Left ventricle myocardium inferior (tissue), 1 donor: ENCODE measurements at regions not wholly inside any gene's neighbourhood (a gene's known extent, or its start where the extent isn't known, plus 50 kb on each side); places are given as distances from the start of the nearest gene placed in this dataset.
"Not testable (repeated sequence)": the region's sequence is repeated elsewhere in the genome, so short reads cannot be mapped to it uniquely, and the experiment has no call there.

Source experiments
- DNase-seq: peaks from one replicate; pipeline ENCODE4 v3.0.0-alpha.2; 2020
- H3K27ac ChIP-seq: fragments of 200-600 bp; replicated peaks from 2 replicates; pipeline ENCODE4 v1.8.0; 2021
- H3K27me3 ChIP-seq: fragments of 200-600 bp; 2 replicates; pipeline ENCODE4 v1.8.0; 2021; ENCODE audit warnings: low read depth
- H3K36me3 ChIP-seq: fragments of 200-600 bp; 2 replicates; pipeline ENCODE4 v1.8.0; 2021
- H3K4me1 ChIP-seq: fragments of 200-600 bp; 2 replicates; pipeline ENCODE4 v1.8.0; 2021
- H3K4me3 ChIP-seq: fragments of 200-600 bp; 2 replicates; pipeline ENCODE4 v1.8.0; 2021; ENCODE audit warnings: mild to moderate bottlenecking, moderate library complexity
- H3K9me3 ChIP-seq: fragments of 200-600 bp; replicated peaks from 2 replicates; pipeline ENCODE4 v1.8.0; 2021
- intact Hi-C: fragments of 100-400 bp; cut with micrococcal nuclease; formaldehyde crosslinking; loops from one replicate; pipeline ENCODE4 v1.11.0; 2022
- TF ChIP-seq, protein P1 (sequence below): fragments of 200-600 bp; IDR thresholded peaks from 2 replicates; pipeline ENCODE4 v1.8.0; 2021; ENCODE audit warnings: antibody characterized with exemption, mild to moderate bottlenecking, borderline replicate concordance
- donor health status: DM: no; HTN: yes; CAD: no; lungs with severe emphysema.

DNA sequence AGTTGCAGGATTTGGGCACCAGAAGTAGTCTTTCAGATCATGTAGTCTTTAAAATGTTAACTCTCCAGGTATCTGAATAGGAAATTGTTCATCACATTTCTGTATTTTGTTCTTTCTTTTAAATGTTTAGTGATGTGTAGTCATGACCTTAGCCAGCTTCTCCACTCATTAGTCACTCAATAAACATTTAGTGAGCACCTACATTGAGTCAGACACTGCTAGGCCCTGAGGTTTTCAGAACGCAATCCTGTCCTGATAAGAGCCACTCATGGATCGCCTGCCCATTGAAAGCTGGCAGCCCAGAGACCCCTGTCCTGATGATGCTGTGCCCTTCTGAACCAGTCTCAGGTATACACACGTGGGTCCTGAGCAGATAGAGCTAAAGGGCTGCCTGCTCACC, 163.4 kb upstream of the HEY2 start:
- Histone ChIP-seq H3K4me1 (peaks cover 32% of the 10 kb centered on the region), H3K4me3 (no peak overlapping the region), H3K36me3 (no peaks in the 10 kb centered on the region), H3K27me3 (no peaks in the 10 kb centered on the region), H3K27ac (no peak overlapping the region), H3K9me3 (no peaks in the 10 kb centered on the region)
- intact Hi-C loops = no loop called here
- TF ChIP-seq, protein P1, sequence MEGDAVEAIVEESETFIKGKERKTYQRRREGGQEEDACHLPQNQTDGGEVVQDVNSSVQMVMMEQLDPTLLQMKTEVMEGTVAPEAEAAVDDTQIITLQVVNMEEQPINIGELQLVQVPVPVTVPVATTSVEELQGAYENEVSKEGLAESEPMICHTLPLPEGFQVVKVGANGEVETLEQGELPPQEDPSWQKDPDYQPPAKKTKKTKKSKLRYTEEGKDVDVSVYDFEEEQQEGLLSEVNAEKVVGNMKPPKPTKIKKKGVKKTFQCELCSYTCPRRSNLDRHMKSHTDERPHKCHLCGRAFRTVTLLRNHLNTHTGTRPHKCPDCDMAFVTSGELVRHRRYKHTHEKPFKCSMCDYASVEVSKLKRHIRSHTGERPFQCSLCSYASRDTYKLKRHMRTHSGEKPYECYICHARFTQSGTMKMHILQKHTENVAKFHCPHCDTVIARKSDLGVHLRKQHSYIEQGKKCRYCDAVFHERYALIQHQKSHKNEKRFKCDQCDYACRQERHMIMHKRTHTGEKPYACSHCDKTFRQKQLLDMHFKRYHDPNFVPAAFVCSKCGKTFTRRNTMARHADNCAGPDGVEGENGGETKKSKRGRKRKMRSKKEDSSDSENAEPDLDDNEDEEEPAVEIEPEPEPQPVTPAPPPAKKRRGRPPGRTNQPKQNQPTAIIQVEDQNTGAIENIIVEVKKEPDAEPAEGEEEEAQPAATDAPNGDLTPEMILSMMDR = no peak
- DNase-seq = no peak

DNA sequence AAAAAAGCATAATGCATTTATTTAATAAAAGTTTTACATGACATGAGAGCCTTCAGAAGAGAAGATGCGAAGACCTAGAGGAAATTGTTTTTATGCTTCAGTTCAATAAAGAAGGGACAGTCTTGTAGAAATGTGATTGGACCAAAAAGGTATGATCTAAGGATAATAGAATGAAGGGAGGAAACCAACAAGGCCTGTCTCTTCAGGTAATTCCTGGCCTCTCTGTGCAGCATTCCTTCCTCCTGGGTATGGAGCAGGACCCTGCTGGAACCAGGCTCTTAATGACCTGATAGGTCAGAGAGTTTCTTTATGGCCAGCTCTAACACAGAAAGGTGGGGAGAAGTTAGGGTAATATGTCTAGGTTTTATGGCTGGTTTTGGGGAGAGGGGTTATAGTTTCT, 162.8 kb upstream of the HEY2 start:
- intact Hi-C loops = no loop called here
- no peak overlapping the region for H3K27ac ChIP-seq
- no peak overlapping the region for H3K4me3 ChIP-seq
- no peaks in the 10 kb centered on the region for H3K27me3 ChIP-seq
- H3K36me3 ChIP-seq = no peaks in the 10 kb centered on the region
- no peak for DNase-seq
- peaks cover 32% of the 10 kb centered on the region for H3K4me1 ChIP-seq
- TF ChIP-seq, protein P1 = no peak
- H3K9me3 ChIP-seq = no peaks in the 10 kb centered on the region

DNA sequence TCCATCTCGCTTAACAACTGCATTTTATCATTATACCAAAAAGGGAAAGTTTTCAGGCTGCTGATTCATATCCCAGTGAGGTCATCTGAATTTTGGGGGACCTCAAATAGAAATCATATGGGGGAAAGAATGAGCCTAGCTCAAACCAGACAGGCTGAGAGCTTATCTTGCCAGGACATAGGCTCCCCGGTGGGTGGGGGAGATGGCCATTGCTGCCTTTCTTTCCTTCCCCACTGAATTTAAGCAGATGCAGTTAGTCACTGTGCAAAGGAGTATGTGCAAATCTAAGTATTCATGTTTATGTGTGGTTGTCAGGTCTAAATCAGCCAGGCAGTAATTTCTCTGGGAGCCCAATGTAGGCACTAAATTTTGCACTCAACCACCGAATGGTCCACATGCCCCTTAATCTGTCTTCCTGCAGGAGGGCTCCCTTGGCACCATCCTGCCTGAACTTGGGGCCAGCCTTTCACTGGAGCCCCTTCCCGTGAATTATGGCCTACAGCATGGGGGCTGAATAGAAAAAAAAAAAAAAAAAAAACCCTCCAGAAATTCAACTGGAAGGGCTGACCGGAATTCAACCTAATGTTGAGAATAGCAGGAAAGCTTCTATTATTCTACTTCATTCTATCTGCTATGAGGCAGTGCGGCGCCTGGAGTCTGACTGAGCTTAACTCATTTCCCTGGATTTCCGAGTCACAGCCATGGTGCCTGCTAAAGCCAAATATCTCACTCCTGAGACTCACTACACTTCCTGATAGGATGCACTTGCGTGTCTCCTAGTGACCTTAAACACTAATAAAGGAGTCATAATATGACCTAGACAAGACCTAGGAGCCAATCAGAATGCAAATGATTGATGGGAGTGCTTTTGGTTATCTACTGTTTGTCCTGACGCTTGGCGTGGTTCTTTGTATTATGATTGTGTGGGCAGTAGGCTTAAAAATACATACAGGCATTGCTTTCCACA, 161.5 kb upstream of the HEY2 start:
- H3K36me3 ChIP-seq = no peaks in the 10 kb centered on the region
- intact Hi-C loops = no loop called here

DNA sequence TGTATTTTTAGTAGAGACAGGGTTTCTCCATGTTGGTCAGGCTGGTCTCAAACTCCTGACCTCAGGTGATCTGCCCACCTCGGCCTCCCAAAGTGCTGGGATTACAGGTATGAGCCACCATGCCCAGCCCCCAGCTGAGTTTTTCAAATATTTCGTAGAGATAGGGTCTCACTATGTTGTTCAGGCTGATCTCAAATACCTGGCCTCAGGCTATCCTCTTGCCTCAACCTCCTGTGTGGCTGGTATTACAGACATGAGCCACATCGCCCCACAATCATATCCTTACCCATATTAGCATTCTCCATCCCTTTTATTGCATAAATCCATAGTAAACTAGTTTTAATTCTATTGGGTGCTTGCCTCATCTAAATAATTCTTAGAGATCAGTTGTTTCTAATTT, 157.6 kb upstream of the HEY2 start:
- H3K9me3 ChIP-seq, intact Hi-C loops, H3K27me3 ChIP-seq, H3K4me3 ChIP-seq, H3K36me3 ChIP-seq, DNase-seq, H3K27ac ChIP-seq: not testable (repeated sequence)
- peaks cover 18% of the 10 kb centered on the region for H3K4me1 ChIP-seq

More for the DNA sequence above, 161.5 kb upstream of the HEY2 start:
- no peak for DNase-seq
- Histone ChIP-seq H3K9me3 (no peaks in the 10 kb centered on the region), H3K27ac (peak overlapping the region; percentile 75), H3K4me3 (no peak overlapping the region), H3K4me1 (peaks cover 32% of the 10 kb centered on the region), H3K27me3 (no peaks in the 10 kb centered on the region)
- TF ChIP-seq, protein P1 = no peak

DNA sequence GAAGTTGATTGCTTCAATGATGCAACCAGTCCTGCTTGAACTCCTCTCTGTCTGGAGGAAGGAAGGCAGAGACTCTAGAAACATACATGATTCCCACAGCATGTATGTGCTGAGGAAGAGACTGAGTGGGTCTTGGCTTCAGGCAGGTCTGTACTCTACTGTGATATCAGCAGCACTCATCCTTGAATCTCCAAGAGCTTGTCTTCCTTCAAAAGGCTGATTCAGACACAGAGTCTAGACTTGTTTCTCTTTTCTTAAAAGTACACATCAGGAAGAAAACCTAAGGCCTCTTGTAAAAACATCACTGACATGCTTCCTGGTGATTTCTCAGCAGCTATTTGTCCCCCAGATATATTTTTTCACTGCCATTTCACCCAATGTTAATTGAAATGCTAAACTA, 155.7 kb upstream of the HEY2 start:
- H3K4me3 ChIP-seq = no peak overlapping the region
- no peaks in the 10 kb centered on the region for H3K36me3 ChIP-seq
- no peaks in the 10 kb centered on the region for H3K27me3 ChIP-seq
- H3K9me3 ChIP-seq = no peaks in the 10 kb centered on the region
- peaks cover 13% of the 10 kb centered on the region for H3K4me1 ChIP-seq
- intact Hi-C loops = no loop called here
- H3K27ac ChIP-seq = no peak overlapping the region
- no peak for DNase-seq
- TF ChIP-seq, protein P1 = no peak

DNA sequence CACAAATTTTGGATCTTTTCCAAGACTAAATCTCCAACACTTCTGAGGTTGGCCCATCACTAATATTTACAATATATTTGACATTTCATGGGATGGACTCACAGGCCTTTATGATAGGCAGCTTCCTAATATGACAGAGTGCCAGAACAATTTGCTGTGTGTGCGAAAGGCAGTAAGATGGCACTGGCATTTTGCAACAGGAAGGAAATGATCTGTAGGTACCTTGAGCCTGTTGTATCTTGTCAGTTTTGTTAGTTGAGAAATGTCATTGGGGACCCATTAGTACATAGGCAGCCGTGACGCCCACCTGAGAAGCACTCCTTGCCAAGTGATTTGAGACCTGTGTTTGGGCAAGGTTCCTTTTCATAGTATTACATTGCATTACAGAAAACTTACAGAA, 153.4 kb upstream of the HEY2 start:
- Histone ChIP-seq H3K4me1 (peaks cover 8% of the 10 kb centered on the region), H3K4me3 (no peak overlapping the region), H3K27me3 (no peaks in the 10 kb centered on the region), H3K27ac (no peak overlapping the region), H3K36me3 (no peaks in the 10 kb centered on the region), H3K9me3 (no peaks in the 10 kb centered on the region)
- no peak for DNase-seq
- TF ChIP-seq, protein P1 = no peak
- intact Hi-C loops = no loop called here
